SK-N-SH (cell line): ENCODE measurements at regions not wholly inside any gene's neighbourhood (a gene's known extent, or its start where the extent isn't known, plus 50 kb on each side); places are given as distances from the start of the nearest gene placed in this dataset.
"Not testable (repeated sequence)": the region's sequence is repeated elsewhere in the genome, so short reads cannot be mapped to it uniquely, and the experiment has no call there.

ENCODE experiments used
- CTCF ChIA-PET: fragments of 300-600, 350-600 bp; formaldehyde crosslinking; extraction: SDS; loops from one replicate; lab custom pipeline; 2021; lab: Yijun Ruan, JAX
- POLR2A ChIA-PET: fragments of 350-600 bp; sonication (Branson Sonifier 250); formaldehyde crosslinking; extraction: SDS; loops from one replicate; lab custom pipeline; 2020; ENCODE audit warnings: antibody characterized with exemption, inconsistent platforms; lab: Yijun Ruan, JAX
- DNase-seq: peaks from one replicate; pipeline ENCODE4 v3.0.0; 2012
- H2AFZ ChIP-seq: fragments of 200-600 bp; sonication (generic); 2 replicates; pipeline ENCODE4 v1.8.1; 2016; ENCODE audit warnings: antibody characterized with exemption, mild to moderate bottlenecking, low read depth
- H3F3A ChIP-seq: fragments of 200-600 bp; sonication (generic); replicated peaks from 2 replicates; pipeline ENCODE3; 2016; ENCODE audit warnings: antibody characterized with exemption, mild to moderate bottlenecking; ENCODE audit not compliant: insufficient read depth
- H3K27ac ChIP-seq, 2 experiments: fragments of 200-500 bp in 1 of 2; fragments of 200-600 bp in 1 of 2; sonication (Bioruptor generic) in 1 of 2; sonication (generic), shearing (Covaris generic) in 1 of 2; 2 replicates each; pipeline versions ENCODE4 v1.5.1 to v1.6.1; 2014 to 2016; ENCODE audit warnings: low read depth in 2 of 2, inconsistent platforms in 1 of 2, low read length in 1 of 2, mild to moderate bottlenecking in 1 of 2, mixed read lengths in 1 of 2
- H3K27me3 ChIP-seq: fragments of 200-600 bp; sonication (generic), shearing (Covaris generic); 2 replicates; pipeline ENCODE4 v1.6.1; 2016; ENCODE audit warnings: mixed run types; ENCODE audit not compliant: insufficient read depth
- H3K36me3 ChIP-seq, 2 experiments: fragments of 200-500 bp in 1 of 2; fragments of 200-600 bp in 1 of 2; sonication (Bioruptor generic) in 1 of 2; sonication (generic) in 1 of 2; replicated peaks in 1 of 2; 2 replicates each; pipeline versions ENCODE3 to v1.5.1; 2014 to 2016; ENCODE audit warnings: low read length in 1 of 2, mild to moderate bottlenecking in 1 of 2; ENCODE audit not compliant: insufficient read depth in 2 of 2, control insufficient read depth in 1 of 2
- H3K4me1 ChIP-seq, 2 experiments: fragments of 200-500 bp in 1 of 2; fragments of 200-600 bp in 1 of 2; sonication (Bioruptor generic) in 1 of 2; sonication (generic), shearing (Covaris generic) in 1 of 2; 2 replicates each; pipeline versions ENCODE4 v1.5.1 to v1.6.1; 2014 to 2016; ENCODE audit warnings: low read depth in 1 of 2, low read length in 1 of 2, mixed run types in 1 of 2; ENCODE audit not compliant: insufficient read depth in 2 of 2, control insufficient read depth in 1 of 2
- H3K4me2 ChIP-seq: fragments of 200-600 bp; sonication (generic), shearing (Covaris generic); 2 replicates; pipeline ENCODE4 v1.6.1; 2017; ENCODE audit warnings: mixed run types
- H3K4me3 ChIP-seq, 2 experiments: fragments of 200-500 bp in 1 of 2; fragments of 200-600 bp in 1 of 2; sonication (Bioruptor generic) in 1 of 2; sonication (generic), shearing (Covaris generic) in 1 of 2; 2 replicates each; pipeline versions ENCODE4 v1.5.1 to v1.8.1; 2014 to 2016; ENCODE audit warnings: low read depth in 2 of 2, inconsistent platforms in 1 of 2, low read length in 1 of 2, mild to moderate bottlenecking in 1 of 2, mixed read lengths in 1 of 2, moderate library complexity in 1 of 2
- H3K79me2 ChIP-seq: fragments of 200-600 bp; sonication (generic); 2 replicates; pipeline ENCODE4 v1.8.1; 2017; ENCODE audit warnings: mild to moderate bottlenecking; ENCODE audit not compliant: insufficient read depth
- H3K9ac ChIP-seq: fragments of 200-600 bp; sonication (generic); 2 replicates; pipeline ENCODE4 v1.6.1; 2017; ENCODE audit warnings: mixed run types
- H3K9me2 ChIP-seq: fragments of 200-600 bp; sonication (generic); 2 replicates; pipeline ENCODE4 v1.6.1; 2017; ENCODE audit warnings: mixed run types
- H3K9me3 ChIP-seq: fragments of 200-600 bp; sonication (generic); 2 replicates; pipeline ENCODE4 v1.6.1; 2017; ENCODE audit warnings: mixed run types, mild to moderate bottlenecking, moderate library complexity
- H4K20me1 ChIP-seq: fragments of 200-600 bp; sonication (generic); 2 replicates; pipeline ENCODE4 v1.6.1; 2017; ENCODE audit warnings: mild to moderate bottlenecking, mixed run types; ENCODE audit not compliant: insufficient read depth
- CHD2 ChIP-seq: fragments of 150-350 bp; IDR thresholded peaks from 2 replicates; pipeline ENCODE4 v1.6.1; 2018; ENCODE audit warnings: low read length; ENCODE audit not compliant: partially characterized antibody
- ELF1 ChIP-seq: IDR thresholded peaks from 2 replicates; pipeline ENCODE4 v1.4.0; 2012
- EZH2phosphoT487 ChIP-seq: fragments of 200-600 bp; sonication (generic); IDR thresholded peaks from 2 replicates; pipeline ENCODE4 v1.6.1; 2017; ENCODE audit warnings: low read depth, mixed run types, mild to moderate bottlenecking, antibody characterized with exemption, moderate library complexity, borderline replicate concordance
- FOXJ3 ChIP-seq: sonication (generic); formaldehyde crosslinking; IDR thresholded peaks from 2 replicates; pipeline ENCODE4 v1.5.1; 2020; ENCODE audit warnings: mild to moderate bottlenecking, missing genetic modification reagents
- FOXM1 ChIP-seq: IDR thresholded peaks from 2 replicates; pipeline ENCODE4 v1.4.0; 2012; ENCODE audit warnings: low read depth, mild to moderate bottlenecking
- JUND ChIP-seq: IDR thresholded peaks from 2 replicates; pipeline ENCODE4 v1.4.0; 2012
- MEF2A ChIP-seq: IDR thresholded peaks from 2 replicates; pipeline ENCODE4 v1.4.0; 2012; ENCODE audit warnings: low read depth, borderline replicate concordance
- NRF1 ChIP-seq: IDR thresholded peaks from 2 replicates; pipeline ENCODE4 v1.6.1; 2012; ENCODE audit warnings: low read depth, mild to moderate bottlenecking, low read length
- RAD21 ChIP-seq: IDR thresholded peaks from 2 replicates; pipeline ENCODE4 v1.6.1; 2012; ENCODE audit warnings: mild to moderate bottlenecking, low read length
- RFX5 ChIP-seq: IDR thresholded peaks from 2 replicates; pipeline ENCODE4 v1.6.1; 2012; ENCODE audit warnings: mild to moderate bottlenecking, improper control_type of control experiment, low read length
- TAF1 ChIP-seq: IDR thresholded peaks from 2 replicates; pipeline ENCODE4 v1.6.1; 2012; ENCODE audit warnings: low read depth, mild to moderate bottlenecking, low read length, moderate library complexity, borderline replicate concordance
- TCF12 ChIP-seq: IDR thresholded peaks from 2 replicates; pipeline ENCODE4 v1.4.0; 2012
- TEAD4 ChIP-seq: IDR thresholded peaks from 2 replicates; pipeline ENCODE4 v1.4.0; 2012; ENCODE audit warnings: mild to moderate bottlenecking, borderline replicate concordance; ENCODE audit not compliant: insufficient read depth
- YY1 ChIP-seq: IDR thresholded peaks from 2 replicates; pipeline ENCODE4 v1.4.0; 2012; ENCODE audit warnings: low read depth, mild to moderate bottlenecking
- WGBS: methylation state at CpG from one replicate; pipeline ENCODE4 v1.1.6; 2017; ENCODE audit warnings: low lambda C conversion rate; 5-methylcytosine and 5-hydroxymethylcytosine counted together
- TF ChIP-seq, protein P1 (sequence below): IDR thresholded peaks from 2 replicates; pipeline ENCODE4 v1.6.1; 2012; ENCODE audit warnings: mild to moderate bottlenecking, low read depth, low read length, moderate library complexity
- TF ChIP-seq, protein P2 (sequence below): IDR thresholded peaks from 2 replicates; pipeline ENCODE4 v1.4.0; 2012; ENCODE audit warnings: low read depth
- TF ChIP-seq, protein P3 (sequence below): IDR thresholded peaks from 2 replicates; pipeline ENCODE4 v1.4.0; 2012; ENCODE audit warnings: low read depth, borderline replicate concordance
- TF ChIP-seq, protein P4 (sequence below): fragments of 200-600 bp; sonication (generic); IDR thresholded peaks from 2 replicates; pipeline ENCODE4 v1.6.1; 2017; ENCODE audit warnings: antibody characterized with exemption, mild to moderate bottlenecking, moderate library complexity
- TF ChIP-seq, protein P5 (sequence below): IDR thresholded peaks from 2 replicates; pipeline ENCODE4 v1.4.0; 2012; ENCODE audit warnings: low read depth, borderline replicate concordance

DNA sequence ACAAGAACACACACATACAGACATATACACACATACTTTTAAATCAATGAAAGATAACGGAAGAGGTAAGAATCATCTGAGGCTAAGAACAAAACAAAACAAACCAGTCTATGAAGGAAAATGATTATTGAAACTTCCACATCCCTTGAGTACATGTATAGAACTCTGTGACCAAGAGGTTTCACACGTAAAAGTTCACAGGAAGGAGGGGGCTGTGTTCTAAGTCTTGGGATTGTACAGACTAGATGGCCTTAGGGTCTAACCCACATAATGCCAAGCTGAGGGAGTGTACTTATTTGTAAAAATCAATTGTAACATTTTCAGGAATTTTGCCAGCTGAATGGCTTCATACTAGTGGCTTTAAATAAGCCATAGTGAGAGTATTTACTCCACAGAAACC, 144.4 kb upstream of the IFNE start:
- WGBS, result 15% methylated on average over 2 of the region's 2 CpGs

DNA sequence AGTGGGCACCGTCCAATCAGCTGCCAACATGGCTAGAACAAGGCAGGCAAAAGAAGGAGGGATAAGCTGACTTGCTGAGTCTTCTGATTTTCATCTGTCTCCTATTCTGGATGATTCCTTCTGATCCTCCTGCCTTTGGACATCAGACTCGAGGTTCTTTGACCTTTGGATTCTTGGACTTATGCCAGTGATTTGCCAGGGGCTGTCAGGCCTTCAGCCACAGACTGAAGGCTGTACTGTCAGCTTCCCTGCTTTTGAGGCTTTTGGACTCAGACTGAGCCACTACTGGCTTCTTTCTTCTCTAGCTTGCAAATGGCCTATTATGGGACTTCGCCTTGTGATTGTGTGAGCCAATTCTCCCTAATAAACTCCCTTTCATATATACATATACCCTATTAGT, 146.8 kb upstream of the IFNE start:
- H3K79me2 ChIP-seq, H3K27ac ChIP-seq, POLR2A ChIA-PET, H2AFZ ChIP-seq, H3K9me3 ChIP-seq, H3F3A ChIP-seq, H3K4me1 ChIP-seq, DNase-seq, H3K4me3 ChIP-seq, H3K9ac ChIP-seq, H4K20me1 ChIP-seq, CTCF ChIA-PET, H3K27me3 ChIP-seq, H3K4me2 ChIP-seq, H3K36me3 ChIP-seq, H3K9me2 ChIP-seq: not testable (repeated sequence)
- 13% methylated on average over 3 of the region's 3 CpGs for WGBS

More for the DNA sequence above, 144.4 kb upstream of the IFNE start:
- no peaks in the 10 kb centered on the region for H3F3A ChIP-seq
- TF ChIP-seq, protein P1, sequence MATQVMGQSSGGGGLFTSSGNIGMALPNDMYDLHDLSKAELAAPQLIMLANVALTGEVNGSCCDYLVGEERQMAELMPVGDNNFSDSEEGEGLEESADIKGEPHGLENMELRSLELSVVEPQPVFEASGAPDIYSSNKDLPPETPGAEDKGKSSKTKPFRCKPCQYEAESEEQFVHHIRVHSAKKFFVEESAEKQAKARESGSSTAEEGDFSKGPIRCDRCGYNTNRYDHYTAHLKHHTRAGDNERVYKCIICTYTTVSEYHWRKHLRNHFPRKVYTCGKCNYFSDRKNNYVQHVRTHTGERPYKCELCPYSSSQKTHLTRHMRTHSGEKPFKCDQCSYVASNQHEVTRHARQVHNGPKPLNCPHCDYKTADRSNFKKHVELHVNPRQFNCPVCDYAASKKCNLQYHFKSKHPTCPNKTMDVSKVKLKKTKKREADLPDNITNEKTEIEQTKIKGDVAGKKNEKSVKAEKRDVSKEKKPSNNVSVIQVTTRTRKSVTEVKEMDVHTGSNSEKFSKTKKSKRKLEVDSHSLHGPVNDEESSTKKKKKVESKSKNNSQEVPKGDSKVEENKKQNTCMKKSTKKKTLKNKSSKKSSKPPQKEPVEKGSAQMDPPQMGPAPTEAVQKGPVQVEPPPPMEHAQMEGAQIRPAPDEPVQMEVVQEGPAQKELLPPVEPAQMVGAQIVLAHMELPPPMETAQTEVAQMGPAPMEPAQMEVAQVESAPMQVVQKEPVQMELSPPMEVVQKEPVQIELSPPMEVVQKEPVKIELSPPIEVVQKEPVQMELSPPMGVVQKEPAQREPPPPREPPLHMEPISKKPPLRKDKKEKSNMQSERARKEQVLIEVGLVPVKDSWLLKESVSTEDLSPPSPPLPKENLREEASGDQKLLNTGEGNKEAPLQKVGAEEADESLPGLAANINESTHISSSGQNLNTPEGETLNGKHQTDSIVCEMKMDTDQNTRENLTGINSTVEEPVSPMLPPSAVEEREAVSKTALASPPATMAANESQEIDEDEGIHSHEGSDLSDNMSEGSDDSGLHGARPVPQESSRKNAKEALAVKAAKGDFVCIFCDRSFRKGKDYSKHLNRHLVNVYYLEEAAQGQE, result no peak
- TF ChIP-seq TEAD4 (no peak), CHD2 (no peak), TAF1 (no peak), RAD21 (no peak), RFX5 (no peak), ELF1 (no peak), MEF2A (no peak), YY1 (no peak), EZH2phosphoT487 (no peak), FOXJ3 (CRISPR knock-in tag) (no peak), TCF12 (no peak), JUND (no peak), FOXM1 (no peak), NRF1 (no peak)
- TF ChIP-seq, protein P2, sequence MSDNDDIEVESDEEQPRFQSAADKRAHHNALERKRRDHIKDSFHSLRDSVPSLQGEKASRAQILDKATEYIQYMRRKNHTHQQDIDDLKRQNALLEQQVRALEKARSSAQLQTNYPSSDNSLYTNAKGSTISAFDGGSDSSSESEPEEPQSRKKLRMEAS, result no peak
- TF ChIP-seq, protein P3, sequence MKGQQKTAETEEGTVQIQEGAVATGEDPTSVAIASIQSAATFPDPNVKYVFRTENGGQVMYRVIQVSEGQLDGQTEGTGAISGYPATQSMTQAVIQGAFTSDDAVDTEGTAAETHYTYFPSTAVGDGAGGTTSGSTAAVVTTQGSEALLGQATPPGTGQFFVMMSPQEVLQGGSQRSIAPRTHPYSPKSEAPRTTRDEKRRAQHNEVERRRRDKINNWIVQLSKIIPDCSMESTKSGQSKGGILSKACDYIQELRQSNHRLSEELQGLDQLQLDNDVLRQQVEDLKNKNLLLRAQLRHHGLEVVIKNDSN, result no peak
- TF ChIP-seq, protein P4, sequence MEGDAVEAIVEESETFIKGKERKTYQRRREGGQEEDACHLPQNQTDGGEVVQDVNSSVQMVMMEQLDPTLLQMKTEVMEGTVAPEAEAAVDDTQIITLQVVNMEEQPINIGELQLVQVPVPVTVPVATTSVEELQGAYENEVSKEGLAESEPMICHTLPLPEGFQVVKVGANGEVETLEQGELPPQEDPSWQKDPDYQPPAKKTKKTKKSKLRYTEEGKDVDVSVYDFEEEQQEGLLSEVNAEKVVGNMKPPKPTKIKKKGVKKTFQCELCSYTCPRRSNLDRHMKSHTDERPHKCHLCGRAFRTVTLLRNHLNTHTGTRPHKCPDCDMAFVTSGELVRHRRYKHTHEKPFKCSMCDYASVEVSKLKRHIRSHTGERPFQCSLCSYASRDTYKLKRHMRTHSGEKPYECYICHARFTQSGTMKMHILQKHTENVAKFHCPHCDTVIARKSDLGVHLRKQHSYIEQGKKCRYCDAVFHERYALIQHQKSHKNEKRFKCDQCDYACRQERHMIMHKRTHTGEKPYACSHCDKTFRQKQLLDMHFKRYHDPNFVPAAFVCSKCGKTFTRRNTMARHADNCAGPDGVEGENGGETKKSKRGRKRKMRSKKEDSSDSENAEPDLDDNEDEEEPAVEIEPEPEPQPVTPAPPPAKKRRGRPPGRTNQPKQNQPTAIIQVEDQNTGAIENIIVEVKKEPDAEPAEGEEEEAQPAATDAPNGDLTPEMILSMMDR, result no peak
- TF ChIP-seq, protein P5, sequence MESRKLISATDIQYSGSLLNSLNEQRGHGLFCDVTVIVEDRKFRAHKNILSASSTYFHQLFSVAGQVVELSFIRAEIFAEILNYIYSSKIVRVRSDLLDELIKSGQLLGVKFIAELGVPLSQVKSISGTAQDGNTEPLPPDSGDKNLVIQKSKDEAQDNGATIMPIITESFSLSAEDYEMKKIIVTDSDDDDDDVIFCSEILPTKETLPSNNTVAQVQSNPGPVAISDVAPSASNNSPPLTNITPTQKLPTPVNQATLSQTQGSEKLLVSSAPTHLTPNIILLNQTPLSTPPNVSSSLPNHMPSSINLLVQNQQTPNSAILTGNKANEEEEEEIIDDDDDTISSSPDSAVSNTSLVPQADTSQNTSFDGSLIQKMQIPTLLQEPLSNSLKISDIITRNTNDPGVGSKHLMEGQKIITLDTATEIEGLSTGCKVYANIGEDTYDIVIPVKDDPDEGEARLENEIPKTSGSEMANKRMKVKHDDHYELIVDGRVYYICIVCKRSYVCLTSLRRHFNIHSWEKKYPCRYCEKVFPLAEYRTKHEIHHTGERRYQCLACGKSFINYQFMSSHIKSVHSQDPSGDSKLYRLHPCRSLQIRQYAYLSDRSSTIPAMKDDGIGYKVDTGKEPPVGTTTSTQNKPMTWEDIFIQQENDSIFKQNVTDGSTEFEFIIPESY, result no peak
- TF ChIP-seq, all 33 proteins: peak for 0
- Histone ChIP-seq H3K9ac (no peak overlapping the region), H3K4me2 (no peak overlapping the region), H3K79me2 (no peaks in the 10 kb centered on the region), H3K36me3 (no peaks in the 10 kb centered on the region), H3K4me3 (no peak overlapping the region), H3K9me2 (no peaks in the 10 kb centered on the region), H3K27ac (no peak overlapping the region), H4K20me1 (no peaks in the 10 kb centered on the region), H3K27me3 (peaks cover 8% of the 10 kb centered on the region; the same call in 1 of the 2 replicates), H3K4me1 (no peaks in the 10 kb centered on the region), H2AFZ (no peak overlapping the region), H3K9me3 (no peaks in the 10 kb centered on the region)
- CTCF ChIA-PET, result no interaction called here
- POLR2A ChIA-PET, result no interaction called here
- no peak for DNase-seq
